ENCODE measurements at regions not wholly inside any gene's neighbourhood (a gene's known extent, or its start where the extent isn't known, plus 50 kb on each side); places are given as distances from the start of the nearest gene placed in this dataset.

- H3K27me3 Mint-ChIP-seq (ENCODE audit: low read depth), result no peaks in the 10 kb centered on the region
Observed at GRCh38 chr2:176960061-176960460, 252.5 kb upstream of the HNRNPA3 start.

More at GRCh38 chr2:176960061-176960460, 252.5 kb upstream of the HNRNPA3 start:
- ATAC-seq (no peak), DNase-seq (ENCODE audit: low spot score) (no peak)
- H3K36me3 Mint-ChIP-seq, result no peaks in the 10 kb centered on the region
- H3K27ac Mint-ChIP-seq, result no peak overlapping the region
- CTCF ChIA-PET, result no interaction called here
- POLR2A ChIA-PET, result no interaction called here
- peaks cover 11% of the 10 kb centered on the region for H3K4me1 Mint-ChIP-seq
- H3K9me3 Mint-ChIP-seq, result no peaks in the 10 kb centered on the region
- TF ChIP-seq MLX (CRISPR knock-in tag; IDR thresholded peaks at IDR 0.05) (no peak), E2F4 (CRISPR knock-in tag; IDR thresholded peaks at IDR 0.05; ENCODE audit: borderline replicate concordance, low read depth) (no peak), TP53 (CRISPR knock-in tag; IDR thresholded peaks at IDR 0.05) (no peak), SMAD4 (CRISPR knock-in tag; IDR thresholded peaks at IDR 0.05) (no peak), ZNF219 (CRISPR knock-in tag; IDR thresholded peaks at IDR 0.05; ENCODE audit: borderline replicate concordance) (no peak), STAT6 (CRISPR knock-in tag; conservative IDR thresholded peaks at IDR 0.05; ENCODE audit: low read depth) (no peak), ARID4B (CRISPR knock-in tag; IDR thresholded peaks at IDR 0.05; ENCODE audit: borderline replicate concordance) (no peak), ZNF512 (CRISPR knock-in tag; IDR thresholded peaks at IDR 0.05; ENCODE audit: borderline replicate concordance) (no peak), ATF6 (CRISPR knock-in tag; IDR thresholded peaks at IDR 0.05) (no peak), MXD4 (CRISPR knock-in tag; IDR thresholded peaks at IDR 0.05; ENCODE audit: borderline replicate concordance) (no peak), GABPB1 (CRISPR knock-in tag; IDR thresholded peaks at IDR 0.05) (no peak), GTF2I (CRISPR knock-in tag; conservative IDR thresholded peaks at IDR 0.05) (no peak), EMX1 (CRISPR knock-in tag; IDR thresholded peaks at IDR 0.05) (no peak), ZBTB43 (CRISPR knock-in tag; IDR thresholded peaks at IDR 0.05) (no peak), CTCF (IDR thresholded peaks at IDR 0.05) (no peak)
- no peak overlapping the region for H3K4me3 Mint-ChIP-seq

Measured in WTC11 (cell line).